ENCODE measurements at regions not wholly inside any gene's neighbourhood (a gene's known extent, or its start where the extent isn't known, plus 50 kb on each side); places are given as distances from the start of the nearest gene placed in this dataset.

DNA sequence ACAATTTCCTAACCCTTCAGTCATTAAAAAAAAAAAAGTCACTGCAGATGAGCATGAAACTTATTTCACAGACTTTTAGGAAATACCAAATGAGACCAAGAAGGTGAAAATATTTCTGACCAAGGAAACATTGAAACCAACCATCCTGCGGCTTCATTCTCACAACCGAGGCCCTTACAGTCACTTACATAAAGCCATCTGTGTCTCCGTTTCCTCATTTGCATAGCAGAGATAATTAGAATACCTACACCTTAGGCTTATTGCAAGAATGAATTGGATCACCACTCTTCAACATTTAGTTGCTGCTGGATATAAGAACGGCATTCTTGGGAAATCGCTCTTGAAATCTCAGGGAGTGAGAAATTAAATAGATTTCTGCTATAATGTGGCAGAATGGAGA, 356.2 kb downstream of the HS3ST1 start:
- ChIA-PET RAD21 (ENCODE audit: low non-redundant PET in 1 of 2, low total read pairs in 2 of 2, uncharacterized antibody in 2 of 2, unreplicated experiment in 2 of 2) (no interaction called here), CTCF (no interaction called here), POLR2A (no interaction called here)
- BruUV-seq (replicated peaks) = no TSS peak
- ATAC-seq (no peak), DNase-seq (ENCODE audit: low read depth, low spot score) (no peak)
- intact Hi-C loops (cut with micrococcal nuclease) = no loop called here
- no peaks in the 10 kb centered on the region for H3K9me3 ChIP-seq (ENCODE audit: control insufficient read depth in 1 of 2, insufficient read depth in 1 of 2, low read depth in 1 of 2, low read length in 2 of 2)
- H3K4me2 ChIP-seq (ENCODE audit: low read length) = no peak overlapping the region
- H3K9ac ChIP-seq (ENCODE audit: low read length) = no peak overlapping the region
- H4K20me1 ChIP-seq (ENCODE audit: insufficient read depth) = no peaks in the 10 kb centered on the region
- H3K27ac ChIP-seq (ENCODE audit: low read depth, low read length) = no peak overlapping the region
- no peak overlapping the region for H2AFZ ChIP-seq (ENCODE audit: low read depth, low read length, poor library complexity, severe bottlenecking)
- no peak for TF ChIP-seq SRF (IDR thresholded peaks at IDR 0.05; ENCODE audit: low read depth)
- TF ChIP-seq EGR1 (IDR thresholded peaks at IDR 0.05; ENCODE audit: low read depth) = no peak
- no peak for TF ChIP-seq TCF7L2 (IDR thresholded peaks at IDR 0.05; ENCODE audit: borderline replicate concordance, extremely low read depth, insufficient read depth, insufficient read length)
- no peak for TF ChIP-seq EZH2phosphoT487 (IDR thresholded peaks at IDR 0.05; ENCODE audit: borderline replicate concordance)
- no peak for TF ChIP-seq ZNF274 (IDR thresholded peaks at IDR 0.05; ENCODE audit: low read depth, low read length)
- TF ChIP-seq JUND (IDR thresholded peaks at IDR 0.05) = no peak
- no peak for TF ChIP-seq POLR2A (IDR thresholded peaks at IDR 0.05; ENCODE audit: borderline replicate concordance, extremely low read depth, insufficient read depth, insufficient read length)
- TF ChIP-seq, protein P1, sequence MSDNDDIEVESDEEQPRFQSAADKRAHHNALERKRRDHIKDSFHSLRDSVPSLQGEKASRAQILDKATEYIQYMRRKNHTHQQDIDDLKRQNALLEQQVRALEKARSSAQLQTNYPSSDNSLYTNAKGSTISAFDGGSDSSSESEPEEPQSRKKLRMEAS (IDR thresholded peaks at IDR 0.05) = no peak
- no peak for TF ChIP-seq RAD21 (IDR thresholded peaks at IDR 0.05; ENCODE audit: low read depth)
- no peak for TF ChIP-seq SIN3A (IDR thresholded peaks at IDR 0.05; ENCODE audit: low read depth)
- no peak for TF ChIP-seq ZBTB33 (IDR thresholded peaks at IDR 0.05; ENCODE audit: extremely low read depth, insufficient replicate concordance, low read length)
- no peak for TF ChIP-seq CBX3 (IDR thresholded peaks at IDR 0.05; ENCODE audit: low read depth)
- no peak for TF ChIP-seq SP1 (IDR thresholded peaks at IDR 0.05; ENCODE audit: low read depth)
- no peak for TF ChIP-seq FOSL1 (IDR thresholded peaks at IDR 0.05; ENCODE audit: low read depth)
- no peak for TF ChIP-seq CEBPB (IDR thresholded peaks at IDR 0.05; ENCODE audit: low read depth)
- TF ChIP-seq POLR2AphosphoS5 (IDR thresholded peaks at IDR 0.05; ENCODE audit: low read depth, low read length) = no peak
- TF ChIP-seq EZH2 (IDR thresholded peaks at IDR 0.05) = no peak
- H3K4me1 ChIP-seq (ENCODE audit: control insufficient read depth in 1 of 2, insufficient read depth in 2 of 2, low read length in 2 of 2) = no peaks in the 10 kb centered on the region
- no peaks in the 10 kb centered on the region for H3K79me2 ChIP-seq (ENCODE audit: insufficient read depth, low read length)
- H3K9me2 ChIP-seq (ENCODE audit: insufficient read depth) = peaks cover 3% of the 10 kb centered on the region; the same call in 1 of the 2 replicates
- H3K36me3 ChIP-seq (ENCODE audit: control insufficient read depth in 1 of 2, insufficient read depth in 2 of 2, low read length in 2 of 2) = no peaks in the 10 kb centered on the region
- H3K4me3 ChIP-seq (replicated peaks in 1 of 2; ENCODE audit: low read depth in 1 of 2, low read length in 2 of 2) = no peak overlapping the region
- no peaks in the 10 kb centered on the region for H3K27me3 ChIP-seq (ENCODE audit: insufficient read depth, low read length)
